ENCODE measurements at regions not wholly inside any gene's neighbourhood (a gene's known extent, or its start where the extent isn't known, plus 50 kb on each side); places are given as distances from the start of the nearest gene placed in this dataset.

DNA sequence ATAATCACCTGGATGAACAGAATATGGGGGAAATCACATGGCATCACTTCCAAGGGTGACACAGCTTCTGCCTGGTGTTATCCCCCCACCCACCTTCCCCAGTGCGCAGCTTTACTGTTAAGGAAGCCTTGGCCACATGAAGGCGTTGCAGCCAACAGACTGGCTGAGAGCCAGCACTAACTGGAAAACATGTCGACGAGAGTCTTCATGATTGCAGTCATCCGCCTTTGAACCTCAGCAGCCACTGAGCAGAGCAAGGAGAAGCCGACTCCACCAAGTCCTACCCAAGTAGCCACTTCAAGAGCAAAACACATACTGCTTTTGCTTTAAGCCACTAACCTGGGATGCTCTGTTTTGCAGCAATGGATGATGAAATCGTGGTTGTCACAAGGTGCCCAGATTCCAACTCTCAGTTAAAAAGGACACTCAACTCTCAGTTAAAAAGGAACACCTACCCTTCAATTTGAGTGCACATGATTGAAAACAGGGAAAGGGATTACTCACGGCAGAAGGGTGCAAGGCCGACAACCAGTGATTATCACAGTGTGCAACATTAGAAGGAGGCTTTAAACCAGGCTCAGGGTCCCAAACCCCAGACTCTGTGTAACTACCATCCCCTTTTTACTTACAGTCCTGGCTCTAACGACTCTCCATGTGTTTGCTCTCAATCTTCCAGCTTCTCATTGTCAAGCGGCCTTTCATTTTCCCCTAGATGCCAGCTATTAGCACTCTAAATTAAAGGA, 149.1 kb downstream of the KLF12 start:
- Mint-ChIP-seq H3K4me3 (no peak overlapping the region), H3K27me3 (ENCODE audit: low read depth) (no peaks in the 10 kb centered on the region), H3K36me3 (ENCODE audit: low read depth) (peaks cover 11% of the 10 kb centered on the region), H3K9me3 (no peaks in the 10 kb centered on the region), H3K4me1 (peaks cover 14% of the 10 kb centered on the region), H3K27ac (peak overlapping the region in 1 of 3 experiments; percentile 55)
- TF ChIP-seq, protein P1, sequence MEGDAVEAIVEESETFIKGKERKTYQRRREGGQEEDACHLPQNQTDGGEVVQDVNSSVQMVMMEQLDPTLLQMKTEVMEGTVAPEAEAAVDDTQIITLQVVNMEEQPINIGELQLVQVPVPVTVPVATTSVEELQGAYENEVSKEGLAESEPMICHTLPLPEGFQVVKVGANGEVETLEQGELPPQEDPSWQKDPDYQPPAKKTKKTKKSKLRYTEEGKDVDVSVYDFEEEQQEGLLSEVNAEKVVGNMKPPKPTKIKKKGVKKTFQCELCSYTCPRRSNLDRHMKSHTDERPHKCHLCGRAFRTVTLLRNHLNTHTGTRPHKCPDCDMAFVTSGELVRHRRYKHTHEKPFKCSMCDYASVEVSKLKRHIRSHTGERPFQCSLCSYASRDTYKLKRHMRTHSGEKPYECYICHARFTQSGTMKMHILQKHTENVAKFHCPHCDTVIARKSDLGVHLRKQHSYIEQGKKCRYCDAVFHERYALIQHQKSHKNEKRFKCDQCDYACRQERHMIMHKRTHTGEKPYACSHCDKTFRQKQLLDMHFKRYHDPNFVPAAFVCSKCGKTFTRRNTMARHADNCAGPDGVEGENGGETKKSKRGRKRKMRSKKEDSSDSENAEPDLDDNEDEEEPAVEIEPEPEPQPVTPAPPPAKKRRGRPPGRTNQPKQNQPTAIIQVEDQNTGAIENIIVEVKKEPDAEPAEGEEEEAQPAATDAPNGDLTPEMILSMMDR (IDR thresholded peaks at IDR 0.05; ENCODE audit: unreplicated experiment in 3 of 3): no peak

DNA sequence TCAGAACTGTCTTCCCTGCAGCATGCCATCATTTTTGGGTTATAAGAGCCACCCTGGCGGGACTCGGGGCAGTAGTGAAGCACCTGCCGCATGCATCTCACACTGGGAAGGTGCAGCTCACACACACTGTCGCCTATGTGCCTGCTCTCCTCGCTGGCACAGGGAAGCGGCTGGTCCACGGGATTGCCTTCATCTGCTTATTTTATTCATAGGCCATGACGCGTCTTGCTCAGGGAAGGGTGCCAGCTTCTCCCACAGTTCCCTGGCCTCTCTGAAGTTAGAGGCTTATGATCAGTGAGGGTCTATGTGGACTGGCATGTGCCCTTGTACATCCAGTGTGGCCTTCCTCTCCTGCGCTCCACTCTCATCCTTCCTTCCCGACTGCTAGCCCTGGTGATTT, 150.0 kb downstream of the KLF12 start:
- H3K27ac Mint-ChIP-seq: no peak overlapping the region
- TF ChIP-seq, protein P1 (IDR thresholded peaks at IDR 0.05; ENCODE audit: unreplicated experiment in 3 of 3): no peak
- H3K9me3 Mint-ChIP-seq: no peaks in the 10 kb centered on the region
- H3K27me3 Mint-ChIP-seq (ENCODE audit: low read depth): no peaks in the 10 kb centered on the region
- H3K4me3 Mint-ChIP-seq: no peak overlapping the region
- H3K36me3 Mint-ChIP-seq (ENCODE audit: low read depth): peaks cover 15% of the 10 kb centered on the region
- peaks cover 8% of the 10 kb centered on the region for H3K4me1 Mint-ChIP-seq

DNA sequence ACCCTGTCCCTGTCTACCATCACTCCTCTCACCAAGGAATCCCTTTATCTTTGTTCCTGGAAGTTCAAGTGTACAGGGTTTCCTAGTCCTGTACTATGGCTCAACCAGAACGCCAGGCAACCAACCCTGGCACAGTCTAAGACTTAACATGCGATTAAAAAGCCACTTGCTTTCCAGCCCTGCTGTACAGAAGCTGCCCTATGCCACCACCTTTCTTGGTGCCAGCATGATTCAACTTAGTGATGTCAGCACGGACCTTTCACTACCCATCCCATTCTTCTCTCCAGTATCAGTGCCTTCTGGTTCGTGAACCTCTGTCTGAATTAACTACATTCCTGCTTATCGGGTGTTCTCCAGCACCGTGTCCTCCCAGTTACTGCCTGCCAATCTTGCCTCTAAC, 151.1 kb downstream of the KLF12 start:
- Mint-ChIP-seq H3K27me3 (ENCODE audit: low read depth) (no peaks in the 10 kb centered on the region), H3K4me3 (no peak overlapping the region), H3K4me1 (peaks cover 6% of the 10 kb centered on the region), H3K9me3 (no peaks in the 10 kb centered on the region), H3K36me3 (ENCODE audit: low read depth) (peaks cover 21% of the 10 kb centered on the region), H3K27ac (no peak overlapping the region)
- TF ChIP-seq, protein P1 (IDR thresholded peaks at IDR 0.05; ENCODE audit: unreplicated experiment in 3 of 3): no peak

DNA sequence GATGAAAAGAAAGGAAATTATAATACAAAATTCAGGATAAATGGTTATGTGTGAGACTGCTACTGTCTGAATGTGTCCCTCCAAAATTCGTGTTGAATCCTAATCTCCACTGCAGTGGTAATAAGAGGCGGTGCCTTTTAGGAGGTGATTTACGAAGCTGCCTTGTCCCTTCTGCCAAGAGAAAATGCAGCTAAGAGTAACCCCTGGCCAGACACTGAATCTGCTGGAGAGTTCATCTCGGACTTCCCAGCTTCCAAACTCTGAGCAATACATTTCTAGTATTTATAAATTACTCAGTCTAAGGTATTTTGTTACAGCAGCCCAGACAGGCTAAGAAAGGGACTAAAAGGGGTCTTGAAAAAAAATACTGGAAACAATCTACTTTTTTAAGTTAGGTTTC, 152.6 kb downstream of the KLF12 start:
- Mint-ChIP-seq H3K4me3 (no peak overlapping the region), H3K27ac (peak overlapping the region in 2 of 3 experiments; percentile 33 to 60), H3K9me3 (no peaks in the 10 kb centered on the region), H3K27me3 (ENCODE audit: low read depth) (no peaks in the 10 kb centered on the region), H3K36me3 (ENCODE audit: low read depth) (peaks cover 32% of the 10 kb centered on the region), H3K4me1 (peaks cover 11% of the 10 kb centered on the region)
- TF ChIP-seq, protein P1 (IDR thresholded peaks at IDR 0.05; ENCODE audit: unreplicated experiment in 3 of 3): no peak

DNA sequence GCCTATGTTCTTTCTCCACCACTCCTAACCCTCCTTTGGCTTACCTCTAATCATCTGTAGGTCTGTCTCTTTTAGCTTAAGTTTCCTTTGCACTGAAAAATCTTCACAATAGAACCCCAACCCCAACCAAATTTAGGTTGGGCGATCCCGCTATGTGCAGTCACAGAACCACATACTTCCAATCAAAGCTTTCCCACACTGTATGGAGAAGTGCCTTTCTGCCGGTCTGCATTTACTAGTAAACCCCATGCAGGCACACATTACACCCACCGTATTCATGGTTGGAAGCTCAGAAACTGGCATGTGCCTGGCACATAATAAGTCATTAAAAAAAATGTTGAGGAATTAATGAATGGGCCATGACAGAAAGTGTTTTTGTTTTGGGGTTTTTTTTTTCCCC, 158.4 kb downstream of the KLF12 start:
- Mint-ChIP-seq H3K9me3 (peaks cover 21% of the 10 kb centered on the region), H3K27me3 (ENCODE audit: low read depth) (no peaks in the 10 kb centered on the region), H3K36me3 (ENCODE audit: low read depth) (peaks cover 50% of the 10 kb centered on the region), H3K4me1 (peaks cover 5% of the 10 kb centered on the region), H3K4me3 (no peak overlapping the region), H3K27ac (peak overlapping the region in 1 of 3 experiments; percentile 9)
- TF ChIP-seq, protein P1 (IDR thresholded peaks at IDR 0.05; ENCODE audit: unreplicated experiment in 3 of 3): no peak

DNA sequence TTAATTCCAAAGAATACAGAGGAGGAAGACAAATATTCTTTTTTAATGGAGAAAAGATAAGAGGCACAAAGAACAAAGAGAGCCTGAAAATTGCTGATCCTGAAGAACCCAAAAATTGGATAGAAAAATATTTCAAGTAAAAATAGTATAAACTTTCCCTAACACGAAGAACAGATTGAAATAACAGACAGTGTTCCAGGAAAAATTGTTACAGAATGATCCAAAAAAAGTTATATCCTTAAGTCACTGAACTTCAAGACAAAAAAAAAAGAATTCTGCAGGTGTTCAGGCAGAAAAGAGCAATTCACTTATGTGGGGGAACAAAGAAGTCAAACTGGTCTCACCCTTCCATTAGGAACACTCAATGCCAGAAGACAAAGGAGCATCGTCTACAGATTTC, 160.2 kb downstream of the KLF12 start:
- H3K4me3 Mint-ChIP-seq: no peak overlapping the region

More for the DNA sequence above, 160.2 kb downstream of the KLF12 start:
- Mint-ChIP-seq H3K4me1 (peaks cover 5% of the 10 kb centered on the region), H3K36me3 (ENCODE audit: low read depth) (peaks cover 47% of the 10 kb centered on the region), H3K27ac (no peak overlapping the region), H3K27me3 (ENCODE audit: low read depth) (no peaks in the 10 kb centered on the region), H3K9me3 (peaks cover 21% of the 10 kb centered on the region)
- TF ChIP-seq, protein P1 (IDR thresholded peaks at IDR 0.05; ENCODE audit: unreplicated experiment in 3 of 3): no peak

All from nephron (organoid).